HG02943 (cell line): ENCODE measurements at regions not wholly inside any gene's neighbourhood (a gene's known extent, or its start where the extent isn't known, plus 50 kb on each side); places are given as distances from the start of the nearest gene placed in this dataset.

Source experiments
- ATAC-seq: cut with Tn5 transposase; IDR thresholded peaks from one replicate; pipeline ENCODE4 v1.9.1; 2021; ENCODE audit warnings: mild to moderate bottlenecking, low read depth, moderate library complexity; ENCODE audit not compliant: unreplicated experiment

GRCh38 chr4:148510211-148510610 is 68.0 kb upstream of the NR3C2 start:
- no peak for ATAC-seq

GRCh38 chr4:148503681-148504080 is 61.5 kb upstream of the NR3C2 start:
- no peak for ATAC-seq

GRCh38 chr4:148497258-148497657 is 55.0 kb upstream of the NR3C2 start:
- ATAC-seq: no peak

- ATAC-seq: no peak
These were observed 53.2 kb upstream of the NR3C2 start for GRCh38 chr4:148495463-148495862.
